MM.1S (cell line): ENCODE measurements at regions not wholly inside any gene's neighbourhood (a gene's known extent, or its start where the extent isn't known, plus 50 kb on each side); places are given as distances from the start of the nearest gene placed in this dataset.
"Not testable (repeated sequence)": the region's sequence is repeated elsewhere in the genome, so short reads cannot be mapped to it uniquely, and the experiment has no call there.

Experiments used
- DNase-seq: peaks from one replicate; pipeline ENCODE4 v3.0.0-alpha.2; 2015
- H2AFZ ChIP-seq: fragments of 300-600 bp; sonication (generic); 2 replicates; pipeline ENCODE4 v1.6.0; 2016; ENCODE audit warnings: antibody characterized with exemption, low read length
- H3F3A ChIP-seq: fragments of 300-600 bp; sonication (generic); 2 replicates; pipeline ENCODE4 v1.6.1; 2016; ENCODE audit warnings: mild to moderate bottlenecking, antibody characterized with exemption, low read length, moderate library complexity, mixed read lengths; ENCODE audit not compliant: insufficient read depth
- H3K27ac ChIP-seq: fragments of 300-600 bp; sonication (generic); 2 replicates; pipeline ENCODE4 v1.5.1; 2016; ENCODE audit warnings: mild to moderate bottlenecking, low read length
- H3K27me3 ChIP-seq: fragments of 300-600 bp; sonication (generic); replicated peaks from 2 replicates; pipeline ENCODE4 v1.6.0; 2016; ENCODE audit warnings: low read length; ENCODE audit not compliant: insufficient read depth
- H3K36me3 ChIP-seq: fragments of 300-600 bp; sonication (generic); replicated peaks from 2 replicates; pipeline ENCODE4 v1.6.1; 2016; ENCODE audit warnings: mild to moderate bottlenecking, low read length, mixed read lengths; ENCODE audit not compliant: insufficient read depth
- H3K4me1 ChIP-seq: fragments of 300-600 bp; sonication (generic); 2 replicates; pipeline ENCODE4 v1.6.1; 2016; ENCODE audit warnings: low read length, mixed read lengths
- H3K4me2 ChIP-seq: fragments of 300-600 bp; sonication (generic); 2 replicates; pipeline ENCODE4 v1.6.0; 2016; ENCODE audit warnings: low read depth, low read length
- H3K4me3 ChIP-seq: fragments of 300-600 bp; sonication (generic); 2 replicates; pipeline ENCODE4 v1.5.1; 2016; ENCODE audit warnings: low read length, mixed read lengths
- H3K79me2 ChIP-seq: fragments of 300-600 bp; sonication (generic); 2 replicates; pipeline ENCODE4 v1.6.1; 2016; ENCODE audit warnings: mixed run types, low read length, mixed read lengths
- H3K9ac ChIP-seq: fragments of 300-600 bp; sonication (generic); 2 replicates; pipeline ENCODE4 v1.6.1; 2016; ENCODE audit warnings: low read length, mixed read lengths
- H3K9me2 ChIP-seq: fragments of 300-600 bp; sonication (generic); replicated peaks from 2 replicates; pipeline ENCODE4 v1.6.1; 2016; ENCODE audit warnings: mild to moderate bottlenecking, low read length, mixed read lengths; ENCODE audit not compliant: insufficient read depth
- H3K9me3 ChIP-seq: fragments of 300-600 bp; sonication (generic); replicated peaks from 2 replicates; pipeline ENCODE4 v1.6.1; 2016; ENCODE audit warnings: mild to moderate bottlenecking, low read length, mixed read lengths; ENCODE audit not compliant: insufficient read depth
- H4K20me1 ChIP-seq: fragments of 300-600 bp; sonication (generic); 2 replicates; pipeline ENCODE4 v1.6.1; 2016; ENCODE audit warnings: mild to moderate bottlenecking, low read length, moderate library complexity, mixed read lengths; ENCODE audit not compliant: insufficient read depth
- CTCF ChIP-seq: fragments of 300-600 bp; sonication (generic); IDR thresholded peaks from 2 replicates; pipeline ENCODE4 v1.5.1; 2016; ENCODE audit warnings: antibody characterized with exemption, low read length, mixed read lengths
- EZH2 ChIP-seq: fragments of 300-600 bp; sonication (generic); optimal IDR thresholded peaks from 2 replicates; pipeline ENCODE3; 2017; ENCODE audit warnings: low read depth, mild to moderate bottlenecking, antibody characterized with exemption, low read length, mixed read lengths
- EZH2phosphoT487 ChIP-seq: fragments of 300-600 bp; sonication (generic); IDR thresholded peaks from 2 replicates; pipeline ENCODE4 v1.6.1; 2018; ENCODE audit warnings: antibody characterized with exemption, low read length

GRCh38 chr7:76142861-76143260 is 58.8 kb upstream of the SRRM3 start:
- H3K9me2 ChIP-seq: no peaks in the 10 kb centered on the region
- no peak for TF ChIP-seq EZH2phosphoT487
- no peak for TF ChIP-seq EZH2
- no peak for TF ChIP-seq CTCF
- no peak overlapping the region for H3K4me3 ChIP-seq
- no peak overlapping the region for H3K27ac ChIP-seq
- no peak overlapping the region for H3K4me2 ChIP-seq
- no peaks in the 10 kb centered on the region for H3K27me3 ChIP-seq
- no peak overlapping the region for H2AFZ ChIP-seq
- no peaks in the 10 kb centered on the region for H3K79me2 ChIP-seq
- H3F3A ChIP-seq: no peaks in the 10 kb centered on the region
- H3K9ac ChIP-seq: no peak overlapping the region
- H4K20me1 ChIP-seq: no peaks in the 10 kb centered on the region
- H3K9me3 ChIP-seq: no peaks in the 10 kb centered on the region
- H3K36me3 ChIP-seq: no peaks in the 10 kb centered on the region
- no peak for DNase-seq
- 0 out of 2 replicates have a peak, but pooled peaks cover 4% of the 10 kb centered on the region for H3K4me1 ChIP-seq

- H4K20me1 ChIP-seq, H3F3A ChIP-seq: not testable (repeated sequence)
Measured at GRCh38 chr7:76144664-76145270, 56.9 kb upstream of the SRRM3 start.

GRCh38 chr7:76146374-76146773 is 55.3 kb upstream of the SRRM3 start:
- no peak overlapping the region for H2AFZ ChIP-seq
- H3K4me3 ChIP-seq: no peak overlapping the region
- no peaks in the 10 kb centered on the region for H3K36me3 ChIP-seq
- no peak for TF ChIP-seq EZH2
- no peak for TF ChIP-seq EZH2phosphoT487
- no peak for TF ChIP-seq CTCF
- no peak overlapping the region for H3K9ac ChIP-seq
- no peaks in the 10 kb centered on the region for H3K9me3 ChIP-seq
- H4K20me1 ChIP-seq: no peaks in the 10 kb centered on the region
- 0 out of 2 replicates have a peak, but pooled peaks cover 4% of the 10 kb centered on the region for H3K4me1 ChIP-seq
- H3K9me2 ChIP-seq: no peaks in the 10 kb centered on the region
- no peak overlapping the region for H3K27ac ChIP-seq
- no peaks in the 10 kb centered on the region for H3K79me2 ChIP-seq
- no peaks in the 10 kb centered on the region for H3F3A ChIP-seq
- H3K27me3 ChIP-seq: no peaks in the 10 kb centered on the region
- DNase-seq: no peak
- no peak overlapping the region for H3K4me2 ChIP-seq

More at GRCh38 chr7:76144664-76145270, 56.9 kb upstream of the SRRM3 start:
- not testable (repeated sequence) for H3K36me3 ChIP-seq, DNase-seq, H2AFZ ChIP-seq, H3K9me2 ChIP-seq, H3K9me3 ChIP-seq, H3K4me2 ChIP-seq, H3K9ac ChIP-seq, H3K27ac ChIP-seq, H3K4me1 ChIP-seq, H3K79me2 ChIP-seq, H3K27me3 ChIP-seq, H3K4me3 ChIP-seq

- H3F3A ChIP-seq, H3K9me2 ChIP-seq, H3K36me3 ChIP-seq, H3K9me3 ChIP-seq, DNase-seq, H3K4me3 ChIP-seq, H4K20me1 ChIP-seq, H3K27ac ChIP-seq, H3K27me3 ChIP-seq, H3K4me1 ChIP-seq, H3K9ac ChIP-seq, H3K4me2 ChIP-seq, H3K79me2 ChIP-seq, H2AFZ ChIP-seq: not testable (repeated sequence)
Measured at GRCh38 chr7:76148947-76149346, 52.7 kb upstream of the SRRM3 start.
